ENCODE measurements at regions not wholly inside any gene's neighbourhood (a gene's known extent, or its start where the extent isn't known, plus 50 kb on each side); places are given as distances from the start of the nearest gene placed in this dataset.

- no peak for TF ChIP-seq ZNF384 (IDR thresholded peaks at IDR 0.05)
- TF ChIP-seq BHLHE40 (IDR thresholded peaks at IDR 0.05; ENCODE audit: borderline replicate concordance) = no peak
- TF ChIP-seq SP1 (IDR thresholded peaks at IDR 0.05) = no peak
- TF ChIP-seq FOXK2 (IDR thresholded peaks at IDR 0.05) = no peak
- no peak for TF ChIP-seq ELF4 (IDR thresholded peaks at IDR 0.05)
- TF ChIP-seq L3MBTL2 (conservative IDR thresholded peaks at IDR 0.05) = no peak
- TF ChIP-seq HDGF (IDR thresholded peaks at IDR 0.05; ENCODE audit: borderline replicate concordance) = no peak
- no peak for TF ChIP-seq FOXA1 (IDR thresholded peaks at IDR 0.05)
- no peak for TF ChIP-seq ARNT (IDR thresholded peaks at IDR 0.05)
- no peak for TF ChIP-seq SUZ12 (IDR thresholded peaks at IDR 0.05)
- no peak for TF ChIP-seq TARDBP (IDR thresholded peaks at IDR 0.05)
- no peak for TF ChIP-seq NFRKB (IDR thresholded peaks at IDR 0.05)
- no peak for TF ChIP-seq LEF1 (IDR thresholded peaks at IDR 0.05; ENCODE audit: borderline replicate concordance)
- no peak for TF ChIP-seq CTBP1 (IDR thresholded peaks at IDR 0.05; ENCODE audit: borderline replicate concordance)
Measured at GRCh38 chr5:45037927-45038326, 229.2 kb downstream of the MRPS30 start.

Data from HEK293T (cell line).